ENCODE measurements at regions not wholly inside any gene's neighbourhood (a gene's known extent, or its start where the extent isn't known, plus 50 kb on each side); places are given as distances from the start of the nearest gene placed in this dataset.

DNA sequence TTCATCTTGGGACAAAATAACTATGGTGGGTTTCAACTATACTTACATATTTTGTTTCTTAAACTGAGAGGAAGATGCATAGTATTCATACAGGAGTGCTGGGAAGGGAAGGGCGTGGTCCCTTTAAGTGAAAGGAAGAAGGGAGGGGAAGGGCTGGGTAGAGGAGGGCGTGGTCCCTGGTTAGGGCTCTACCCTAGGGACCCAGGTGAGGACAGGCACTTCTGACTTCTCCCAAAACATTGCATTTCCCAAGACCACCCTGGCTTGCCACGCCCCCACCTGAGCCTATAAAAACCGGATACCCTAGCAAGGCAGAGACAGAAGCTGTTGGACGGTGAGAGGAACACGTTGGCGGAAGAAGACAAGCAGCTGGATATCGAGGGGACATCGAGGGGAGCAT, 157.6 kb upstream of the PLXNA4 start:
- DNase-seq: peak; percentile 18

GRCh38 chr7:132732321-132732865, 156.1 kb upstream of the PLXNA4 start:
- peak; percentile 67 for DNase-seq

GRCh38 chr7:132730105-132730504, 153.8 kb upstream of the PLXNA4 start:
- DNase-seq: no peak

GRCh38 chr7:132723506-132724081, 147.3 kb upstream of the PLXNA4 start:
- no peak for DNase-seq

DNA sequence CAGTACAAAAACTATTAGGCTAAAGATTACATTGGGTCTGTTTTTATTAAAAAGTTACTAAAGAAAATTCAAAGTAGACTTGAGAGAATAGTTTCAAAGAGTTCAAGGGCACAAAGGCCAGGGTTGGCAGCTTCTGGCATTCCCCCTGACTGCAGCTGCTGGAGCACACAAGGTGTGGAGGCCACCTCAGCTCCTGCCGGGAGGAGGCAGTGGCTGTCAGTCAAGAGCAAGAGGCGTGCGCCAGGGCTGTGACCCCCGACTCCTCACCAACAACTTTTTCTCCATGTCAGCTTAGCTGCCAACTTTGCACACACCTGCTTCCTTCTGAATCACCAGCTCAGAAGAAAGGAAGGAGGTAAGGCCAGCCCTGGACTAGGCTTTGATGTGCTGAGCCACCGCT, 144.6 kb upstream of the PLXNA4 start:
- no peak for DNase-seq

- no peak for DNase-seq
Observed at GRCh38 chr7:132713893-132714292, 137.6 kb upstream of the PLXNA4 start.

- DNase-seq: peak; percentile 35
Observed at GRCh38 chr7:132709971-132710567, 133.8 kb upstream of the PLXNA4 start.

DNA sequence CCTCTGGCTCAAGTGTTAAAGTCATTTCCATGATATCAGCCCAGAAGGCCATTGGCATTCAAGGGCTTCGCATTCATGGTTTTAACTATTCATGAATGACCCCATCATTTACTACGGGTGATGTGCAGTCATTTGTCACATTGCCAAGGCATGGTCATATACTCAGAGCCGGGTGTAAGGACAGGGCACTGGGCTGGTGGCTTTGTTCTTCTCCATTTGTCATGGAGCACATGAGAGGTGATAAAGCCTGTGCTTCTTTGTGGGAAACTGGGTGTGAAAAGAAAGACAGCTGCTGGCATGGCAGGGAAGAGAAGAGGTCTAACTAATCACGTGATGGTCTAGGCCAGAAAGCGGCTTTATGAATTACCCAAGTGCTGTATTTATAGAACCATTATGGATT, 132.2 kb upstream of the PLXNA4 start:
- DNase-seq: no peak

DNA sequence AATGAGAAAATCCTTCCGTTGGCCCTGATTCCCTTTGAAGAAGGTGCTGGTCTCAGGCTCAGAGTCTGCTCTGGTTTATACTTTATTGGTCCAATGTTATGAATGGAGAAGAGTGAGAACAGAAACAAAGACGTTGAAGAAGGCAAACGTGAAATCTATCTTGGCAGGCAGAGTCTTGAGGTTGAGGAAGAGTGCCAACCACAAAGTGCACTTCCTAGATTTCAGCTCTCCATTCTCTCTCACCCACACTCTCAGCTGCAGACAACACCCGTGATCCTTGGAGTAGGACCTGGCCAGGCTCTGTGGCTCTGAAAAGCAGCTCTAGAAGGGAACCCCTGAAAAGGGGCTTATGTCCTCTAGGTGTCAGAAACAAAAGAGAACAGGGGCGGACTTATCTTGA, 128.9 kb upstream of the PLXNA4 start:
- DNase-seq: no peak

DNA sequence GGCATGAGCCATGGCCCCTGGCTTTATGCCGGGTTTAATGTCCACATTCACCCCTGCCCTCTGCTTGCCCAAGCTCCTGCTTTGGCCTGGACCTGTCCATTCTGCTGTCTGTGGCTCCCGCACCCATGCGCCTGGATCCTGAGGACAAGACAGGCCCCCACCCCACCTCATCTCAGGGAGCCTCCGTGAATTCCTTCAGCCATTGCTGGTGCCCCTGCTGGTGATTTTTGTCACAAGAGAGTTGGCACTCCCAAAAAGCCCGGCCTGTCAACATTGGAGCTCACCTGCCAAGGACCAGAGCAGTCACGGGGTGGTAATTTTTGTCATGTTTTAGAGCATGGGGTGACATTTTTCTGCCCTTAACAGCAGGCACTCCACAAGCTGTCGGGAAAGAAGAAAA, 127.5 kb upstream of the PLXNA4 start:
- DNase-seq: no peak

DNA sequence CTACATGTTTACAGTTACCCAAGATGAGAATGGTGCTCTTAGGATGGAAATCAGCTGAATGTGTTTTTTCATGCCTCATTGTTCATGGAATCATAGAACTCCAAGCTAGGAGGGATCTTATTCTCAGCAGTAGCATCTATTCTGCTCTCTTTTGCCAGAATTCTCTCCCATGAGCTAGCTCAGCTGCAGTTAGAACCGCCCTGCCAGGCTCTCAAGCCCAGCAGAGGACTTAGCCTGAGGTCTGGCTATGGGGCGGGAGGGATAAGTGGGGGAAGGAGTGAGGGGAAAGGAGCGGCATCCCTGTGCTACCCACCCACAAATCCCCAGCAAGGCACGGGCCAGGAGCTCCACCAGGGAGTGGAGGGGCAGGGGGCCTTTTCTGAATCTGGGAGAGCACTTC, 120.7 kb upstream of the PLXNA4 start:
- no peak for DNase-seq

GRCh38 chr7:132696332-132696731, 120.1 kb upstream of the PLXNA4 start:
- peak; percentile 39 for DNase-seq

GRCh38 chr7:132691201-132691600, 114.9 kb upstream of the PLXNA4 start:
- DNase-seq: no peak

- no peak for DNase-seq
Observed at GRCh38 chr7:132690174-132690573, 113.9 kb upstream of the PLXNA4 start.

GRCh38 chr7:132687981-132688383, 111.7 kb upstream of the PLXNA4 start:
- DNase-seq: peak; percentile 10

GRCh38 chr7:132687016-132687415, 110.7 kb upstream of the PLXNA4 start:
- no peak for DNase-seq

DNA sequence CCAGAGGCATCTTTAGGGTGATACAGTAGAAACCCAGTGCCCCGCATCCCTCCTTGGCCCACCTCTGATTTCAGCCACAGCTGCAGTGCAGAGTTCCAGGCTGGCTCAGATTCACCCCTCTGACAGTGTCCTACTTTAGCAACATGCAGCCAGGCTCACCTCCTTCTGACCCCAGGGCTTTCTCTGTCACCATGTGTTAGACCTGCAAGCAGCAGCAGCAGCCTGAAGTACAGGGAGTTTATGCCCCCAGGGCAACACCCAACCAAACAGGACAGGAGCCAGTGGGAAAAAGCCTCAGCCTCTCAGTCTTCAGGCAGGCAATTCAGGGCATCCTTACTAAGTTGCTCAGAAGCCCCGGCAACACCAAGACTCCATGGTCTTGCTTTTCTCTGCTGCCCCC, 109.0 kb upstream of the PLXNA4 start:
- DNase-seq: no peak

DNA sequence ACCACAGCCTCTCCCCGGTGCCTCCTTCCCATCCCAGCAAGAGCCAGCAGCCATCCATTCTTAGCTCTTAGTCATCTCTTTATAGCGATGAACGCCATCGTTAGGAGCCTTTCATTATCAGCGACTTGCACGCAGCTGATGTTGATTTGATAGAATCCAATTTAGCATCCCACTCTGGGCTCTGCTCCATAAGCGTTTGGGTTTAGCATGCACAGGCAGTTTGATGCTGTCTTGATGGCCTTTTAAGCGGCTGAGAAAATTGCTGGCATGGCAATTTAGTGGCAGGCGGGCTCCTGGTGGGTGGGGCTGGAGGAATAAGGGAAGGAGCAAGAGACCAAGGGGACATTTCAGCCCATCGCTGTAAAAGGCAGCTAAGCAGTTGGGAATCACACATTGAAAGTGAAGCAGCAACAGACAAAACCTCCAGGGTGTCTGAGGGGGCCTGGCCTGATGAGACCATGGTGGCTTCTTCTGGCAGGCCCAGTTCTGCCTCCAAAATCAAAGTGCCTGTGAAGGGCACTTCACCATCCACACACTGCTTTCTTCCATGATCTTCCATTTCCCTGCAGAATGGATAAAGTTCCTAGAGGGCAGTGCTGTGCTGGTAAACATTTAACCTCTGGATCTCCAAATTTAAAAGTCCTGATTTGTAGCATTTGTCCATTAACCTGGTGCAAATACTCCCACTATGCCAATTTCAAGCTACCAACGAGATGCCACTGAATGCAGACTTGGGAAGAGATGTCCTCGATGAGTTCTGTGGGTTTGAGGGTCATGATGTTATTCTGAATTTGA, 107.8 kb upstream of the PLXNA4 start:
- DNase-seq: no peak

- DNase-seq: no peak
Observed at GRCh38 chr7:132681951-132682350, 105.7 kb upstream of the PLXNA4 start.

DNA sequence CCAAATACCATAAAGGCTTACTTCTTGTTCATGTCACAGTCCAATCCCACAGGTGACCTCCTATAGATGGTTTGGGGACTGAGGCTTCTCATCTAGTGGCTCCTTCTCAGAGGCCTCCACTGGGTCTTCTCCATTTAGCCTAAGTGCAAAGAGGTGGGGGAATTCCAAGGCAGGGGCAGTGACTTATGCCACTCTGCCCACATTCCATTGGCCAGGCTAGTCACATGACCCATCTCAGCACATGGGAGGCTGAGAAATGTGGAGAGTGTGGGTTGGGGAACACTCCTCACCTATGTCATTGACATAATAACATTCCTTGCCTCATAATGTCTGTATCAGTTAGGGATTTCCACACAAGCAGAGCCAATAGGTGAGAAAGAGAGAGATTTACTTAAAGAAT, 104.3 kb upstream of the PLXNA4 start:
- no peak for DNase-seq

- DNase-seq: no peak
Observed at GRCh38 chr7:132678656-132679055, 102.4 kb upstream of the PLXNA4 start.

GRCh38 chr7:132677918-132678317, 101.6 kb upstream of the PLXNA4 start:
- no peak for DNase-seq

DNA sequence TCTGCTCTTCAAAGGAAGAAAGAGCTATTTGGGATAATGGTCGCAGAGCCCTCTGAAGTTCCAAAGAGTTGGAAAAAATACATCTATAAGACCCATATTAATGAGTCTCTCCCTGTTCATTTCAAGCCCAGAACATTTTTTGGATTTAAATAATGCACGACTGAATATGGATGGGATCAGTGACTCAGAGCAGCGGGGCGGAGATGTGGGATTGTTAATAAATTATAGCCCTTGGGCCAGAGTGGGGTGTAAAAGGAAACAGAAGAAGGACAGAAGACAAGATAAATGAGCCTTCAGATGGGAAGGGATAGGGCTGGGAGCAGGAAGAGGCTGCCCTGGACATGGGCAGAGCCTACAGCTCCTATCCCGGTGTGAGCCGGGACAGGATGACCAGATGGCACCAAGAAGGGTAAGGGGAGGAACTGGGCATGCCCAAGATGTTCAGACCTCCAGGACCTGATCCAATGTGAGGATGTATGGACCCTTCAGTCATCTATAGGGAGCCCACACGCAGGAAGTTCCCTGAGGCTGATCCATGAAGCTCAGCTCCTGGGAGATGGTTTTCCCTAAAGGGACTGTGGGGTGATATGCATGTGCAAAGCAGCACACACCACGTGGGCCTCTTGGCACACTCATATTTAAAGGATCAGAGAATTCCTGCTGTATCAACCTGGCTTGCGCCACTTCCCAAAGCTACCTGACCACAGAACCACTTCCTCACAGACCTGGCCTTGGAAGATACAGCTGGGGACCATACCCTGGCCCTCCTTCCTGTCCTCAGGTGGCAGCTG, 96.1 kb upstream of the PLXNA4 start:
- DNase-seq: no peak

Measured in NCI-H69 (cell line).